Peyer's patch (tissue), 4 donors: ENCODE measurements at regions not wholly inside any gene's neighbourhood (a gene's known extent, or its start where the extent isn't known, plus 50 kb on each side); places are given as distances from the start of the nearest gene placed in this dataset.

ENCODE experiments used
- POLR2A ChIP-seq, 2 donors: fragments of 450-650 bp; IDR thresholded peaks; one replicate each; pipeline ENCODE4 v1.5.1; 2017; ENCODE audit warnings: antibody characterized with exemption in 2 of 2, mild to moderate bottlenecking in 2 of 2, moderate library complexity in 2 of 2
- TF ChIP-seq, protein P1 (sequence below), 6 experiments: fragments of 450-650 bp in 4 of 6; fragments of 200-600 bp in 2 of 6; sonication (generic) in 1 of 6; IDR thresholded peaks; one replicate each; pipeline ENCODE4 v1.5.1; 2017 to 2019; ENCODE audit warnings: antibody characterized with exemption in 6 of 6, mild to moderate bottlenecking in 3 of 6, moderate library complexity in 1 of 6

DNA sequence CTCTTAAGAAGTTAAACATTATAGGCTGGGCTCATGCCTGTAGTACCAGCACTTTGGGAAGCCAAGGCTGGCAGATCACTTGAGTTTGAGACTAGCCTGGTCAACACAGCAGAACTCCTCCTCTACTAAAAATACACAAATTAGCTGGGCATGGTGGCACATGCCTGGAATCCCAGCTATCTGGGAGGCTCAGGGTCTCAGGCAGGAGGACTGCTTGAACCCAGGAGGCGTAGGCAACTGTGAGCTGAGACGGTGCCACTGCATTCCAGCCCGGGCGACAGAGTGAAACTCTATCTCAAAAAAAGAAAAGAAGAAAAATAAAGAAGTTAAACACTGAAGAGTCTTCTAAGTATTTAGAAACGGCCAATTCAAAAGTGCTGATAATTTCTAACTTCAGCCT is 164.3 kb upstream of the GALNTL6 start:
- TF ChIP-seq, protein P1, sequence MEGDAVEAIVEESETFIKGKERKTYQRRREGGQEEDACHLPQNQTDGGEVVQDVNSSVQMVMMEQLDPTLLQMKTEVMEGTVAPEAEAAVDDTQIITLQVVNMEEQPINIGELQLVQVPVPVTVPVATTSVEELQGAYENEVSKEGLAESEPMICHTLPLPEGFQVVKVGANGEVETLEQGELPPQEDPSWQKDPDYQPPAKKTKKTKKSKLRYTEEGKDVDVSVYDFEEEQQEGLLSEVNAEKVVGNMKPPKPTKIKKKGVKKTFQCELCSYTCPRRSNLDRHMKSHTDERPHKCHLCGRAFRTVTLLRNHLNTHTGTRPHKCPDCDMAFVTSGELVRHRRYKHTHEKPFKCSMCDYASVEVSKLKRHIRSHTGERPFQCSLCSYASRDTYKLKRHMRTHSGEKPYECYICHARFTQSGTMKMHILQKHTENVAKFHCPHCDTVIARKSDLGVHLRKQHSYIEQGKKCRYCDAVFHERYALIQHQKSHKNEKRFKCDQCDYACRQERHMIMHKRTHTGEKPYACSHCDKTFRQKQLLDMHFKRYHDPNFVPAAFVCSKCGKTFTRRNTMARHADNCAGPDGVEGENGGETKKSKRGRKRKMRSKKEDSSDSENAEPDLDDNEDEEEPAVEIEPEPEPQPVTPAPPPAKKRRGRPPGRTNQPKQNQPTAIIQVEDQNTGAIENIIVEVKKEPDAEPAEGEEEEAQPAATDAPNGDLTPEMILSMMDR (IDR thresholded peaks at IDR 0.05) = no peak
- no peak for TF ChIP-seq POLR2A (IDR thresholded peaks at IDR 0.05)
